Fibroblast of lung (primary cell): ENCODE measurements at regions not wholly inside any gene's neighbourhood (a gene's known extent, or its start where the extent isn't known, plus 50 kb on each side); places are given as distances from the start of the nearest gene placed in this dataset.

ENCODE experiments used
- DNase-seq, 2 donors: peaks; one replicate each; pipeline versions ENCODE4 v3.0.0 to v3.0.0-alpha.2; 2010; ENCODE audit warnings: low read depth in 2 of 2
- H2AFZ ChIP-seq: 2 replicates; pipeline ENCODE4 v1.5.1; 2012; ENCODE audit warnings: low read length, control low read depth, inconsistent platforms
- H3K27ac ChIP-seq: 2 replicates; pipeline ENCODE4 v1.5.1; 2011; ENCODE audit warnings: low read length, control low read depth; ENCODE audit not compliant: insufficient read depth
- H3K27me3 ChIP-seq: 2 replicates; pipeline ENCODE4 v1.5.1; 2011; ENCODE audit warnings: mild to moderate bottlenecking, low read length; ENCODE audit not compliant: control insufficient read depth, insufficient read depth
- H3K36me3 ChIP-seq: 2 replicates; pipeline ENCODE4 v1.5.1; 2011; ENCODE audit warnings: low read length; ENCODE audit not compliant: control insufficient read depth, insufficient read depth
- H3K4me1 ChIP-seq: 2 replicates; pipeline ENCODE4 v1.5.1; 2011; ENCODE audit warnings: low read length; ENCODE audit not compliant: control insufficient read depth, insufficient read depth; ENCODE audit errors: extremely low read depth
- H3K4me2 ChIP-seq: 2 replicates; pipeline ENCODE4 v1.5.1; 2011; ENCODE audit warnings: low read length, control low read depth; ENCODE audit not compliant: insufficient read depth; ENCODE audit errors: extremely low read depth
- H3K4me3 ChIP-seq, 4 experiments: fragments of 200-600 bp in 1 of 4; sonication (generic) in 1 of 4; replicated peaks in 1 of 4; 2 replicates each; pipeline ENCODE4 v1.5.1; 2011 to 2016; ENCODE audit warnings: low read length in 4 of 4, low read depth in 3 of 4, mild to moderate bottlenecking in 3 of 4, control low read depth in 2 of 4, inconsistent platforms in 1 of 4, mixed read lengths in 1 of 4; ENCODE audit not compliant: insufficient read depth in 1 of 4; ENCODE audit errors: control extremely low read depth in 1 of 4
- H3K79me2 ChIP-seq: 2 replicates; pipeline ENCODE4 v1.5.1; 2012; ENCODE audit warnings: mild to moderate bottlenecking, low read length, inconsistent platforms; ENCODE audit not compliant: control insufficient read depth, insufficient read depth
- H3K9ac ChIP-seq: 2 replicates; pipeline ENCODE4 v1.5.1; 2011; ENCODE audit warnings: mild to moderate bottlenecking, low read length, control low read depth; ENCODE audit not compliant: insufficient read depth
- H3K9me3 ChIP-seq: 2 replicates; pipeline ENCODE4 v1.5.1; 2012; ENCODE audit warnings: low read depth, low read length; ENCODE audit not compliant: control insufficient read depth, insufficient read depth
- H4K20me1 ChIP-seq: 2 replicates; pipeline ENCODE4 v1.5.1; 2011; ENCODE audit warnings: low read length; ENCODE audit not compliant: control insufficient read depth, insufficient read depth; ENCODE audit errors: extremely low read depth
- CTCF ChIP-seq, 2 donors: IDR thresholded peaks in 1 of 2; conservative IDR thresholded peaks in 1 of 2; 1 replicate in 1 of 2; 2 replicates in 1 of 2; pipeline ENCODE4 v1.5.1; 2011 to 2012; ENCODE audit warnings: low read length in 2 of 2, control low read depth in 1 of 2, inconsistent platforms in 1 of 2, low read depth in 1 of 2, mild to moderate bottlenecking in 1 of 2
- EZH2 ChIP-seq: IDR thresholded peaks from 2 replicates; pipeline ENCODE4 v1.5.1; 2012; ENCODE audit warnings: low read length, control low read depth, mild to moderate bottlenecking; ENCODE audit errors: missing control alignments

GRCh38 chr13:25024175-25024574 is 71.8 kb upstream of the PABPC3 start:
- H3K36me3 ChIP-seq, result no peaks in the 10 kb centered on the region
- no peaks in the 10 kb centered on the region for H4K20me1 ChIP-seq
- no peaks in the 10 kb centered on the region for H3K4me1 ChIP-seq
- no peak overlapping the region for H3K9ac ChIP-seq
- TF ChIP-seq CTCF (conservative IDR thresholded peaks at IDR 0.05 in 1 of 2, IDR thresholded peaks at IDR 0.05 in 1 of 2; ENCODE audit: low read depth in 1 of 2, low read length in 2 of 2), result no peak
- no peak for TF ChIP-seq EZH2
- H3K4me3 ChIP-seq, result no peak overlapping the region
- H3K79me2 ChIP-seq, result no peaks in the 10 kb centered on the region
- H3K27me3 ChIP-seq, result no peaks in the 10 kb centered on the region
- H3K9me3 ChIP-seq, result no peaks in the 10 kb centered on the region
- DNase-seq, result no peak
- no peak overlapping the region for H3K4me2 ChIP-seq
- no peak overlapping the region for H3K27ac ChIP-seq
- H2AFZ ChIP-seq, result no peak overlapping the region

GRCh38 chr13:25032160-25032559 is 63.8 kb upstream of the PABPC3 start:
- no peaks in the 10 kb centered on the region for H3K4me1 ChIP-seq
- no peak overlapping the region for H3K27ac ChIP-seq
- H3K27me3 ChIP-seq, result no peaks in the 10 kb centered on the region
- no peak for TF ChIP-seq CTCF (conservative IDR thresholded peaks at IDR 0.05 in 1 of 2, IDR thresholded peaks at IDR 0.05 in 1 of 2; ENCODE audit: low read depth in 1 of 2, low read length in 2 of 2)
- no peak for TF ChIP-seq EZH2
- no peak overlapping the region for H2AFZ ChIP-seq
- H3K4me2 ChIP-seq, result no peak overlapping the region
- DNase-seq, result no peak
- no peaks in the 10 kb centered on the region for H3K9me3 ChIP-seq
- H3K9ac ChIP-seq, result no peak overlapping the region
- H3K79me2 ChIP-seq, result no peaks in the 10 kb centered on the region
- H3K4me3 ChIP-seq, result no peak overlapping the region
- H3K36me3 ChIP-seq, result no peaks in the 10 kb centered on the region
- H4K20me1 ChIP-seq, result no peaks in the 10 kb centered on the region

GRCh38 chr13:25034173-25034572 is 61.8 kb upstream of the PABPC3 start:
- Histone ChIP-seq H3K9me3 (no peaks in the 10 kb centered on the region), H3K4me2 (no peak overlapping the region), H3K9ac (no peak overlapping the region), H3K27ac (no peak overlapping the region), H2AFZ (no peak overlapping the region), H3K4me1 (no peaks in the 10 kb centered on the region), H3K27me3 (no peaks in the 10 kb centered on the region), H3K36me3 (no peaks in the 10 kb centered on the region), H3K79me2 (no peaks in the 10 kb centered on the region), H3K4me3 (no peak overlapping the region), H4K20me1 (no peaks in the 10 kb centered on the region)
- TF ChIP-seq EZH2 (no peak), CTCF (conservative IDR thresholded peaks at IDR 0.05 in 1 of 2, IDR thresholded peaks at IDR 0.05 in 1 of 2; ENCODE audit: low read depth in 1 of 2, low read length in 2 of 2) (no peak)
- DNase-seq, result no peak
